HT-29 (cell line): ENCODE measurements at regions not wholly inside any gene's neighbourhood (a gene's known extent, or its start where the extent isn't known, plus 50 kb on each side); places are given as distances from the start of the nearest gene placed in this dataset.
A peak's percentile ranks its signal among the peaks of the same experiment; 100 is the strongest.
"Not testable (repeated sequence)": the region's sequence is repeated elsewhere in the genome, so short reads cannot be mapped to it uniquely, and the experiment has no call there.

ENCODE experiments used
- DNase-seq: peaks from one replicate; pipeline ENCODE4 v3.0.0-alpha.2; 2015; ENCODE audit warnings: low spot score

DNA sequence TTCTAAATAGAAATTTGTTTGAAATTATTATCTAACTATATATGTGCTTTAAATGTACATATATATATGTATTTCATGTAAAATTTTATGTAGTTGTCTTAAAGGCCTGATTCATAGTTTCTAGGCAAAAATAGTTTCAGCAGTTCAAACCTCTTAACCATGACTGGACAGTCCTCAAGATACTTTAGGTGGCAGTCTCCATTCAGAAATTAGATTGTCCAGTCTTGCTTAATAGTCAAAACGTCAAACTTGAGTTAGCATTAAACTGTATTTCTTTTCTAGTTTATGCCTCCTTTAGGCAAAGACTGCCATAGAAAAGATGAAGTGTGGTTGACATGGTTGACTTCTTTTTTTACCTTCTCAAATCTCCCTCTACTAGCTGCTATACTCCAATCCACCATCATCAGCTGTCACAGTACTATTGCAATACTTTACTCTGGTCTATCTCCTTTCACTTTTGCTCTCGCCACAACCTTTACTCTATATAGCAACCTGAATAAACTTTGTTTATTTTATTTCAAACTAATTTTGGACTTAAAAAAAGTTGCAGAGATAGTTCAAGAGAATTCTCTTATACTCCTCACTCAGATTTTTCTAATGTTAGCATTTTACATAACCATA, 395.6 kb upstream of the DIPK2B start:
- no peak for DNase-seq

DNA sequence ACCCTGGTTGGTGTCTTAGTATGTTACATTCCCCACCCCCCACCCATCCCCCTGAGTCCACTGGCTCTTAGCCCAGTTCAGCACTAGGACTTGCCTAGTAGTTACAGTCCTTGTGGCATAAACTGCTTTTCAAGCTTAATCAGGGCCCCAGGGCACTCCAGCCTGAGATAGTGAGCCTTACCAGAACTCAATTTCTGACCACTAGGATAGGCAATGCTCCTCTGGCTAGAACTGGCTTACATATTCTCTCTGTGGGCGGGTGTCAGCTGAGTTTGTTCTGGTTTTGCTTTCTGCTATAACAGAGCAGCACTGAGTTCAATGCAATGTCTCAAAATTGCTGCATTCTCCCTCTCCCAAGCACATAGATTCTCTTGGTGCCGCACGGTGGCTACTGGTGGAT, 391.4 kb upstream of the DIPK2B start:
- DNase-seq = no peak

DNA sequence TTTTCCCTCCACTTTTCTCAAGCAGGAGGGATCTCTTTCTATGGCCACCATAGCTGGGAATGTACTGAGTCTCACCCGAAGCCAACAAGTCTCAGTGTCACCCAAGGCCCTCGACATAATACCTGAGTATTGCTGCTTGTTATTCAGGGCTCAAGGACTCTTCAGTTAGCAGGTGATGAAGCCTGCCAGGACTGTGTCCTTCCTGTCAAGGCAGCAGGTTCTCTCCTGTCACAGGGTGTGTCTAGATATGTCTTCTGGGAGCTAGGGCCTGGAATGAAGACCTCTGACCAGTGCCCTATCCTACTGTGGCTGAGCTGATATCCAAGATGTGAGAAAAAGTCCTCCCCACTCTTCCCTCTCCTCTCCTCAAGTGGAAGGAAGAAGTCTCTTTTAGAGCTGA, 391.0 kb upstream of the DIPK2B start:
- DNase-seq = no peak

DNA sequence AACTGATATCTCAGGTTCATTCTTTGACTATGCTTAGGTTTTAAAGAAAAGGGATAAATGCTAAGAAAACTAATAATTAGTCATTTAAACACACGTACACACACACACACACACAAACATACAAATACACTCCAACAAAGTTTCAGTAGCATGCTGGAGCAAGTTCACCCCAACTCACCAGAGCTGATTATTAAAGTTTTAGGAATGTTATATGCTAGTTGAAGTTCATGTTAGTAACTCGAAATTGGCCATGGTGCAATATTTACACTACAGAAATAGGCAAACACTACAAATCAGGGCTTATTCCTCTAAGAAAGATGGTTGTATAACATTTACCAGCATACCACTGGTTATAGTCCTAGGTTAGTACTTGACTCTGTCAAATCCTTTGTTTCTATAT, 384.0 kb upstream of the DIPK2B start:
- no peak for DNase-seq

DNA sequence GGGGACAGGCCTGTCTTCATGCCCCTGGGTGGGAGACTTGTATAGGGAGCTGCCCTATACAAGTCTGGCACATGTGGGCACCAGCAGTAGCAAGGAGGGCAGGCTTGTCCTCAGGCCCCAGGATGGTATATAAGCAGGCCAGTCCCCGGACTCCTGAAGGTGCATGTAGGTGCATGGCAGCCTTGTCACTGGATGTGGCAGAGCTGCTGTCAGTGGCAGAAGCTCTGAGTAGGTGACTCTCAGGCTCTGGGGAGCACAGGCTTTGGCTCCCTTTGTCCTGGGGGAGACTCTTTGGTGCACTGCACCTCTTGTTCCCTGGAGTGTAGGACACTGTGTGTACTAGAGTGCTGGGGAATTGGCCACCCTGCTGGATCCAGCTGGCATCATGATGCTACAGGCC, 376.7 kb upstream of the DIPK2B start:
- no peak for DNase-seq

DNA sequence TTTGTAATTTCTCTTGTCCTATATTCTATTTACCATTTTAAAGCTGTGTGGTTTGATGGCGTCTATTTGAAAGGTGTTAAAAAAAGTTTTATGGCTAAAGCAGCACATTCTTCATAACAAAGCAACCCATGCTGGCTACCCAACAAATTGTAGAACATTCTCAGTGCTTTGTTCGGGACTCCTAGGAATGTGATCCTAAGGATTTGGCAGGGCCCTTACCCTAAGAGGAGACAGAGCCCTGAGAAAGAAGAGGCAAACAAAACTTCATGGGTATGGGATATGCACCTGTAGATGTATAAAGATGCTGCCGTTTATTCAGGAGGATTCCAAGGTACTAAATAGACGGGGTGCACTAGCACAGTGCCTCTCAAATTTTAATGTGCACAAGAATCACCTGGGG, 370.8 kb upstream of the DIPK2B start:
- DNase-seq = no peak

DNA sequence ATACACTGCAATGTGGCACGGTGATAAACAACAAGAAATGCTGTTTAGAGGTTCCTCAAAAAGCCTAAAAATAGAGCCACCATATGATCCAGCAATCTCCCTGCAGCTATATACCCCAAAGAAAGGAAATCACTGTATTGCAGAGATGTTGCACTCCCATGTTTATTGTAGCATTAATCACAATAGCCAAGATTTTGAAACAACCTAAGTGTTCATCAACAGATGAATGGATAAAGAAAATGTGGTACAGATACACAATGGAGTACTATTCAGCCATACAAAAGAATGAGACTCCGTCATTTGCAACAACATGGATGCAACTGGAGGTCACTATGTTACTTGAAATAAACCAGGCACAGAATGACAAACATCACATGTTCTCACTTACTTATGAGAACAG, 365.8 kb upstream of the DIPK2B start:
- DNase-seq = no peak

DNA sequence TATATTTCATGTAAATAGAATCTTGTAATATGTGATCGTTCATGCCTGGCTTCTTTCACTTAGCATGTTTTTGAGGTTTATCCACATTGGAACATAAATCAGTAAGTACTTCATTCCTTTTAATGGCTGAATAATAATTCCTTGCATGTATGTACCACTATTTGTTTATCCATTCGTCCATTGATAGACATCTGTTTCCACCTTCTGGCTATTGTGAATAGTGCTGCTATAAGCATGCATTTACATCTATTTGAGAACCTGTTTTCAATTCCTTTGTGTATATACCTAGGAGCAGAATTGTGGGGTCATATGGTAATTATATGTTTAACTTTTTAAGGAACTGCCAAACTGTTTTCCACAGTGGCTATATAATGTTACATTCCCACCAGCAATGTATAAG, 356.7 kb upstream of the DIPK2B start:
- DNase-seq = peak; percentile 39

DNA sequence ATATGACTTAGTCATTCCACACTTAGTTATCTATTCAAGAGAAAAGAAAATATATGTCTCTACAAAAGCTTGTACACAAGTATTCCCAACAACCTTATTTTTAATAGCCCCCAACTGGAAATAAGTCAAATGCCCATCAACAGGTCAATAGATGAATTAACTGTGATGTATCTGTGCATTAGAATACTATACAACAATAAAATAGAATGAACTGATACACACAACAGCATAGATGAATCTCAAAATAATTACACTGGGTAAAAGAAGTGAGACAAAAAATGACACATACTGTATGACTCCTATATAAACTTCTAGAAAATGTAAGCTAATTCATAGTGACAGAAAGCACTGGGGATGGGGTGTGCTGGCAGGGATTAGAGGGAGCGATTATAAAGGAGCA, 354.1 kb upstream of the DIPK2B start:
- DNase-seq = no peak

DNA sequence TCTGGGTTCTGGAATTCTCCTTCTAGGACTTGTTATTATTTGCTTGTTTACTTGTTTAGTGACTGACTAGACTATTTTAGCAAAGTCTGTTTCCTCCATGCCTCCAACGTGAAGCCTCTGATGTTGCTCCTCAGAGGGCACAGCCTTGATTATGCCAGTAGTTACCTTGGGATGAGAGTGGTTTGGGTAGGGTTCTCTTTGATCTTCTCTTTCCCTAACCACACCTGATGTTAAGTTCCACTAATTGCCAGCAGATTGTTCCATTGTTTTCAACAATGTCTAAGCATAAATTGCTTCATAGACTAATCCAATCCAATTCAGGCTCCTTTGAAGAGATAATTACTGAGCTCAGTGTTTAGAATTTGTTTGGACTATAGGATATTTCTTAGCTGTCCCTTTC, 352.7 kb upstream of the DIPK2B start:
- no peak for DNase-seq

DNA sequence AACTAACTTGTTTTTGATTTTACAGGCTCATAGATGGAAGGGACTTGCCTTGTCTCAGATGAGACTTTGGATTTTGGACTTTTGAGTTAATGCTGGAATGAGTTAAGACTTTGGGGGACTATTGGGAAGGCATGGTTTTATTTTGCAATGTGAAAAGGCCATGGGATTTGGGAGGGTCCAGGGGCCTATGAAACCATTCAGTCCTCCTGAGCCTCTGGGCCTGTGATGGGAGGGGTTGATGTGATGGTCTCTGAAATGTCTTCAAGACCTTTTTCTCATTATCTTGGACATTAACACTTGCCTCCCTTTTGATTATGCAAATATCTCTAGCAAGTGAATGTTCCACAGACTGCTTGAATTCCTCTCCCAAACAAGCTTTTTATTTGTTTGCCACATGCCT, 346.0 kb upstream of the DIPK2B start:
- not testable (repeated sequence) for DNase-seq

DNA sequence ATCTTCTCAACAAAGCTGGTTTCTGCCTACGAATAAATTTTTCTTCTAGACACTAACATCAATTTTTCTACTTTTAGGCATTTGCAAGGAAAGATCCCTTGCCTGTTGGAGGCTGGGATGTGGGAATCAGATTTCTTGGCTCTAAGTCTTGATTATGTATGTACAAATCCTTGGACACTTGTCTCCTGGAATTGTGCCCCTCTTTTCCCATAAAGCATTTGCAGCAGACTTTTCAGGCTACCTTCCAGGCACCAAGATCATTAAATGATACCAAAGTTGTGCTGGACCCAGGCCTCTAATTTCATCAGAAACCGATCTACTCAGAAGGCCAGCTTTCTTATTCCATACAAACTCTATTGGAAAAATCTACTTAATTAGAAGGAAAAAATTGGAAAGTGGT, 339.5 kb upstream of the DIPK2B start:
- DNase-seq = no peak

DNA sequence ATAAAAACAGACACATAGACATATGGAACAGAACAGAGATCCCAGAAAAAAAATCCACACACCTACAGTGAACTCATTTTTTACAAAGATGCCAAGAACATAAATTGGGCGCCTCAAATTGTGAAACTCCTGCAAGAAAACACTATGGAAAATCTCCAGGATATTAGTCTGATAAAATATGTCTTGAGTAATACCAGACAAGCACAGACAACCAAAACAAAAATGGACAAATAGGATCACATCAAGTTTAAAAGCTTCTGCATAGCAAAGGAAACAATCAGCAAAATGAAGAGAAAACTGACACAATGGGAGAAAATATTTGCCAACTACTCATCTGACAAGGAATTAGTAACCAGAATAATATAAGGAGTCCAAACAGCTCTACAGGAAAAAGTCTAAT, 337.3 kb upstream of the DIPK2B start:
- DNase-seq = no peak

DNA sequence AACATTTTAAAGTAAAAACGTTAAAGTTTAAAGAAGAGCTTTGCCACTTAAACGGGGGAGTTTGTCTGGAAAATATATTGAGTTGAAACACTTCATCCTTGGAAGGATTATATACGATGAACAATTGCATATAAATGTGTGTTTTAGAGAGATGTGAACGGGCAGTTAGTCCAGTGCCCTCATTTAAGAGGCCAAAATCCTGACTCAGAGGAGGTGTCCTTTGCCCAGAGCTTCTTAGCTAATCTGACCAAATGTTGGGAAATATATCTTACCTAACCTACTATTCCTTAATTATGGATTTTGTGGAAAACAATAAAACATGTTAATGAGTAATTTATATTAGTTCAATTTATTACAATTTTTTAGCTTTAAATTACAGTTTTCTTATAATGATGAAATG, 327.2 kb upstream of the DIPK2B start:
- no peak for DNase-seq

DNA sequence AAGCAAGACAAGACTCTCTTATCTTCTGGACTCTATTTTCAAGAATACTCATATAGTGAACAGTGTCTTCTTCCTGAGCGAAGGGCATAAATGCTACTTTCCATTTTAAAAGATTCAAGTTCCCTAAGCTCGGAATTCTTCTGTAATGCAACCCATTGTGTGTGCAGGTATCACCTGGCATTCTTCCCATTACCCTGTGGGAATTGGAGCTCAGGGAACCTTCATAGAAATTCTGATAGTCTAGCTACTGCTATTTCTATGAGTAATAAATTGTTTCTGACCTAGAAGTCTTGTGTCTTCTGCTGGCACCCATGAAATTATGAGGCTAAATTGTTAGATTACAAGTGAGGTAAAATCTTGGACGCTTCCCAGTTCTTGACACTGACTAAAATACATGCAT, 324.1 kb upstream of the DIPK2B start:
- DNase-seq = no peak

DNA sequence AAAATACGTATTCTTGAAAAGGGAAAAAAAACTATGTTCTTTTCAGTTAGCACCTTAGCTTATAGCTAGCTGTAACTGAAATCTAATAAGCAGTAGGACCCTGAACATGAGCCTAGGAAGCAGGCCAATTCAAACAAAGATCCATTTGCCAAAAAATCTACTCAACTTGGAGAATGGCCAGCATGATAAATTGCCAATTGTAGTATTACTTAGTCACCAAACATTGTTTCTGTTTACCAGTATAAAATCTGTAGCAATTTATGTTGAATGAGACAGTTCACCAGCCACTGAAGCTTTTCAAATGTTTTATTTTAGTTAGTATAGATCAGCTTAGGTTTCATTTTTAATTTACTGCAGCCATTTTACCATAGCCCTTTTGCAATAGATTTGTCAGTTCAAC, 323.6 kb upstream of the DIPK2B start:
- no peak for DNase-seq

DNA sequence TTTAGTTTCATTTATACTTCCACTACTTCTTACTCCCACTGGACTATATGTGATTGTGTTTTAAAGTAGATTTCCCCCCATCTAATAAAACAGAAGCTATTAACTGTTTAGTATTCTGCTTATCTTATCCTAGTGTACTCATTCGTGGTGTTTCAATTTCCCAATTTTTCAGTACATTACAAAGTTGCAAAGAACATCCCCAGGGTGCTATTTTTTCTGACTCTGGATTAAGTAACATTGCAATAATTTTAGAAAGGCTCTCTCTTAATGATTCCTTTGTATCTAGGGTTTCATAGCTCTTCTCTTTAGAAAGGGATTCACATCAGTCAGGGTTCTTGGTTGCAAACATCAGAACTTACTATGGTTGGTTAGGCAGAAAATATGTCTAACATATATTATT, 317.9 kb upstream of the DIPK2B start:
- no peak for DNase-seq

DNA sequence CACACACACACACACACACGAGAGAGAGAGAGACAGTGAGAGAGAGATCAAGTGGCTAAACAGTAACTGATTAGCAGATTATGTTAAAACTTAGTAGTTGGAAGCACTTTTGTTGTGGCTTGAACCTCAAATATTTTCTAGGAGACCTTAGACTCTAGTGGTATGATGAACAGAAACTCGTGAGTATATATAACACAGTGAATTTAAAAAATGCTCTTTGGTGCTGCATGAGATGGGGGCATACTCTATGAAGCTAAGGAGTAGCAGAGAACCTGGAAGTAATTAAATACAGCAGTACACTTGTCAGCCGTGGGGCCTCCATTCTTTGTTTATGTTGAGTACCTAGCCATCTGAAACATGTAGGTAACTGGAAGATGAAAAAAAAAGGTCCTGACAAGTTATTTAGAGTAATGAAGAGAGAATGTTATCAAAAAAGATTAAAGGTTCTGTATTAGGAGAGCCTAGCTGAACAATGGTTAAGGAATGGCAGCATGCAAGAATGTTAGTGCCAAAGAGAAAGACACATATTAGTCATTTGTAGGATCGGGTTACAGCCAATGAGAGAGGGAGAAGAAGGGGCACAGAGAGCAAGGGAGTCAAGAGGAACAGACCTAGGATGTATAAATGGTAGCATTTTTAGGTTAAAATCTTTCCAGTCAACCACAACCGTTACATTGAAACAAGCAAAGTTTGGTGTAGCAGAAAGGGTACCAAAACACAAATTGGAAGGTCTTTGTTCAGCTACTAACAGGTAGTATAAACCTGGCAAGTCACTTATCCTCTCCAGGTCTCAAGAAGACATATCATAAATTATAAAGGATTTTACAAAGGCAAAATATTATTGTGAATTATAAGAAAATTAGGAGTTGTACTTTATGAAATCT, 316.7 kb upstream of the DIPK2B start:
- DNase-seq = no peak

DNA sequence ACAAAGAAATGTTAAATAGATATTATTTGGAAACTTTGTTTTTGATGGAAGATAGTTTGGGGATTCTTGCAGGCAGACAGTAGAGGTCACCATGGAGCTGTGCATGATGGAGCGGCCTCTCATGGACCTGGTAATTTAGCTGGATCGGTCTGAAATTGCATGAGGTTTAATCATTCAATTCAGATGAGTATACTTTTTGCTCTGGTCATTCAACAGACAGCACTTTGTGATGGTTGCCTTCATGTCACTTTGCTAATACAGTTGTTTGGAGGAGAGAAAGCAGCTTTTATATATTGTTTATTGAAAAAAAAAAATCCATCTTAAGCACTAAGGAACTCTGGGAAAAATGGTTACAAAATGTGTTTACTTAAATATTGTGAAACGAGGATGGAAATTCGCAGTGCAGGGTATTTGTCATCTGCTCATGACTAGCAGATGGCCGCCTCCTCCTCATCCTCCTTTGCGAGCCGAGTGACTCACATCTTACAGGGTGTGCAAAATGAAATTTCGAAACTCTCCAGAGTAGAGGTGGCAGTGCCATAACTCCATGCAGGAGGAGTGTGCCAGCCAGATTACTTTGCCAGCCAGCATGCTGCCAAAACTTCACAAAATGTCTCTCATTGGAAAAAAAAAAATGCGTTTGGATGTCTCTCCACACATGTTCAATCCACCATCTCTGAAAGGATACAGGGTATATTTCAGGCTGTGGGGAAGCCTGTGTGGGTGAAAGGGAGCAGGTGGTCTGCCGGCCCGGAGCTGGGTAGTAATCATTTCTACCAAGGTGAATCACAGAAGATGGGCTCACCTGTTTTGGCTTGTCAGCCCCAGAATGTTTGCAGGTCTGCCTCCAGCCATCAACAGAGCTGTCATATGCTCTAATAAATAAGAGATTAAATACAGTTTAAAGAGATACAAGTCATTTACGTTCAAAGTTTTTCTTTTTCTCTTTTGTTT, 314.9 kb upstream of the DIPK2B start:
- DNase-seq = peak; percentile 80

DNA sequence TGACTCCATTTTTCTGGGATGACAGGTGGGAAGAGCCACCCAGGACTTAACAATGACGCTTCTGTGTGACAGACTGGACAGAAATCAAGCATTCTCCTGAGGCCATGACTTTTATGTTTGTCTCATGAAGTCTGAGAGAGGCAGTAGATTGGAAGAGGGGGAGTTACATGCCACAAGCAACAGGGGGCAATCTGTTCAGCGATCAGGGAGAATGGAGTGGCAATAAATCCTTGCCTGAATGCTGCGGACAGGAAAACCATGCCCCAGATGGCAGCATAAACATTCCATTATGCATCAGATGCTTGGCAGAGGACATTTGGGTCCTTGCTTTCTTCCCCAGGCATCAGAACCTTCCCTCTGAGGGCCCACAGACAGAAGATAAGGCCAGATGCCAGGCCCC, 312.4 kb upstream of the DIPK2B start:
- no peak for DNase-seq

DNA sequence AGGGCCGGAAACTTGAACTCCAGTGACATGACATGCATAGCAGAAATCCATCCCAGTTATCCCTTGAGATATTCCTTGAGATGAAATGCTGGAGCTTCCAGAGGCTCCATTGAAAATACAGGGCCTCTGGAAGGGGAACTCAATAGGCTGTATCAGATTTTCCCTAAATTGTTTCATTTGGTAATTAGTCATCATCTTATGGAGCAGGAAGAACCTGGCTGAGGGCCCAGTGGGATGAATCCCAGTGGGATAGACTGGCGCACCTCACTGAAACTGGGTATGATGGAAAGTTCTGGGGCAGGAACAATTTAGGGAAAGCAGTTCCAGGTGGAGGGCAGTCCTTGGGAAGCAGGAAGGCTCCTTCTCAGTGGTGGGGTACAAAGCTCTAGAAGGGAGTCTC, 307.8 kb upstream of the DIPK2B start:
- DNase-seq = no peak

DNA sequence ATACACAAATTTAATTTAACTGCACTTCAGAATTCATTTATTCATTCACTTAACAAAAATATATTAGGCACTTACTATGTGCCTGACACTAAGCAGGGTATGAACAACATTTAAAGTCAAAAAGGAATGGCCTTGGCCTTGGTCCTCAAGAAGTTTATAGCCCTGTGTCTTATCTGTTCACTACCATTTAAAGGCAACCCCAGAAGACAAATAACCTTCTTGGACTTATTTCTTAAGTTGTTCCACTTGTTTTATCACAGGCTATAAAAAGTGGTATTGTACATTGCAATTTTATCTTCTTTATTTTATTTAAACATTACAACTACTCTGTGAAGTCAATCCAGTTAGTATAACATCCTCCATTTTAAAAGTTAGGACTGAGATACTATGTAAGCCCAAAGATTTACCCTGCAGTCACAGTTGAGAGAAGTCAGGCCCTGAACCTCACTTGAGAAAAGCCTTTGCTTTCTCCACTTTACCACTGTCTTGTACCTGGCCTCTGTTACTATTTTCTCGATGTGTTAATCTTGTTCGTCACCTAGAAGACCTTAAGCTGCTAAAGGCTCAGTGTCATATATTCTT, 305.6 kb upstream of the DIPK2B start:
- no peak for DNase-seq
